ENCODE measurements at regions not wholly inside any gene's neighbourhood (a gene's known extent, or its start where the extent isn't known, plus 50 kb on each side); places are given as distances from the start of the nearest gene placed in this dataset.

DNA sequence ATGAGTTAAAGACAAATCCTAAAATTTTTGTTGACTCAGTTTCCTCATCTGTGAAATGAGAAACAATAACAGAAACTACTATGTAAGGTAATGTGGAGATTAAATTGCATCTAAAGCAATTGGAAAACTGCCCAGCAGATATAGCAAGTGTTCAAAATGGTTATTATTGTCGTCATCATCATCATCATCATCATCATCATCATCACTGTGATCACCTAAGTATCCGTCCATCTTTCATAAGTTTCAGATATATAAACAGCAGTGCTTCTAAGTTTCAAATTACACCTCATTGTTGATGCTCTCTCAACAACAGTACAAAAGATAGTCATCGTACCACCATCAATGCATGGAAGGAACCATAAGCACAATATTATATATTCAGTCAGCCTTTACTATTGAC lies 379.9 kb downstream of the PDGFC start:
- WGBS = 86% methylated on average over 3 of the region's 3 CpGs
- Histone ChIP-seq H3K27me3 (no peaks in the 10 kb centered on the region), H3K4me1 (peaks cover 6% of the 10 kb centered on the region), H3K36me3 (no peaks in the 10 kb centered on the region), H3K27ac (no peak overlapping the region), H3K4me3 (no peak overlapping the region), H3K9me3 (no peaks in the 10 kb centered on the region)
- no peak for DNase-seq (ENCODE audit: low spot score in 2 of 2)
- no peak for TF ChIP-seq POLR2A (IDR thresholded peaks at IDR 0.05)
- TF ChIP-seq, protein P1, sequence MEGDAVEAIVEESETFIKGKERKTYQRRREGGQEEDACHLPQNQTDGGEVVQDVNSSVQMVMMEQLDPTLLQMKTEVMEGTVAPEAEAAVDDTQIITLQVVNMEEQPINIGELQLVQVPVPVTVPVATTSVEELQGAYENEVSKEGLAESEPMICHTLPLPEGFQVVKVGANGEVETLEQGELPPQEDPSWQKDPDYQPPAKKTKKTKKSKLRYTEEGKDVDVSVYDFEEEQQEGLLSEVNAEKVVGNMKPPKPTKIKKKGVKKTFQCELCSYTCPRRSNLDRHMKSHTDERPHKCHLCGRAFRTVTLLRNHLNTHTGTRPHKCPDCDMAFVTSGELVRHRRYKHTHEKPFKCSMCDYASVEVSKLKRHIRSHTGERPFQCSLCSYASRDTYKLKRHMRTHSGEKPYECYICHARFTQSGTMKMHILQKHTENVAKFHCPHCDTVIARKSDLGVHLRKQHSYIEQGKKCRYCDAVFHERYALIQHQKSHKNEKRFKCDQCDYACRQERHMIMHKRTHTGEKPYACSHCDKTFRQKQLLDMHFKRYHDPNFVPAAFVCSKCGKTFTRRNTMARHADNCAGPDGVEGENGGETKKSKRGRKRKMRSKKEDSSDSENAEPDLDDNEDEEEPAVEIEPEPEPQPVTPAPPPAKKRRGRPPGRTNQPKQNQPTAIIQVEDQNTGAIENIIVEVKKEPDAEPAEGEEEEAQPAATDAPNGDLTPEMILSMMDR (IDR thresholded peaks at IDR 0.05) = no peak
- no peak for TF ChIP-seq EP300 (IDR thresholded peaks at IDR 0.05)
- no peak for TF ChIP-seq POLR2AphosphoS5 (IDR thresholded peaks at IDR 0.05)

DNA sequence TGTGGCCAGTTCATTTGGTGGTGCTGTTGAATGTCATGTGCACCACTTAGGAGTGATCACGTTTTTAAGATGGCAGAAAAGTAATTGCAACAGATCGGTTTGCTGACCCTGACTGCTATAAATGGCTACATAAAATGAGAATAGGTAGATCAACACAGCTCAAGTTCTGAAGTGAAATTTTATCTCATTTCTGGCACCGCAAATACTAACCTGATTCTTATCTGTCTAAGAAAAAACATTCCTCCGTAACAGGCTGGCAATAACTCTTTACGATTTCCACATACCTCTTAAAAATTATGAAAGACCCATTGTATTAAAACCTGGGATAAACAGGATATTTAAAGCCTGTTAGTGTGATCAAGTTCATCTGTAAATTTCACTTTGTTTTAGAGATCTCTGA lies 387.5 kb downstream of the PDGFC start:
- DNase-seq (ENCODE audit: low spot score in 2 of 2) = no peak
- Histone ChIP-seq H3K4me3 (no peak overlapping the region), H3K27me3 (no peaks in the 10 kb centered on the region), H3K9me3 (no peaks in the 10 kb centered on the region), H3K27ac (no peak overlapping the region), H3K36me3 (no peaks in the 10 kb centered on the region), H3K4me1 (peaks cover 9% of the 10 kb centered on the region)
- WGBS = 57% methylated on average over 5 of the region's 5 CpGs
- TF ChIP-seq, protein P1 (IDR thresholded peaks at IDR 0.05) = no peak
- TF ChIP-seq POLR2AphosphoS5 (IDR thresholded peaks at IDR 0.05) = no peak
- TF ChIP-seq EP300 (IDR thresholded peaks at IDR 0.05) = no peak
- TF ChIP-seq POLR2A (IDR thresholded peaks at IDR 0.05) = no peak

DNA sequence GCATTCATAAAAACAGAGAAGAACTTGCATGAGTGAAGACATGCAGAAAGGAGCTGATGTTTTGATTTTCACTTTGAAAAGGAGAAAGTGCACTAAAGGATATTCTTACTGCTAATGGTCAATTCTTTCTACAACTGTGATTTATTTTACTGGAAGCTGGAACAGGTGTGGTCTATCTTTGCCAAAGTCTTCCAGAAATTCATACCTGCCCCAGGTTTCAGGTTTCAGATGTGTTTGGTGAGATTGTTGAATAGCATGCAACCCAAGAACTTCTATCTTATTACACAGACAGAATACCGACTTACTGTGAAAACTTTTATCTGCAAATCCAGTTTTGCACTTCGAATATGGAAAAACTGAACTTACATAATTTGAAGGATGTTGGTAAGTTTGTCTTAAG lies 388.3 kb downstream of the PDGFC start:
- no peaks in the 10 kb centered on the region for H3K36me3 ChIP-seq
- no peak overlapping the region for H3K4me3 ChIP-seq
- peaks cover 9% of the 10 kb centered on the region for H3K4me1 ChIP-seq
- no peaks in the 10 kb centered on the region for H3K9me3 ChIP-seq
- no peaks in the 10 kb centered on the region for H3K27me3 ChIP-seq
- TF ChIP-seq POLR2AphosphoS5 (IDR thresholded peaks at IDR 0.05) (no peak), POLR2A (IDR thresholded peaks at IDR 0.05) (no peak), EP300 (IDR thresholded peaks at IDR 0.05) (no peak)
- TF ChIP-seq, protein P1 (IDR thresholded peaks at IDR 0.05) = no peak
- H3K27ac ChIP-seq = no peak overlapping the region
- 58% methylated on average over 2 of the region's 2 CpGs for WGBS
- DNase-seq (ENCODE audit: low spot score in 2 of 2) = no peak

DNA sequence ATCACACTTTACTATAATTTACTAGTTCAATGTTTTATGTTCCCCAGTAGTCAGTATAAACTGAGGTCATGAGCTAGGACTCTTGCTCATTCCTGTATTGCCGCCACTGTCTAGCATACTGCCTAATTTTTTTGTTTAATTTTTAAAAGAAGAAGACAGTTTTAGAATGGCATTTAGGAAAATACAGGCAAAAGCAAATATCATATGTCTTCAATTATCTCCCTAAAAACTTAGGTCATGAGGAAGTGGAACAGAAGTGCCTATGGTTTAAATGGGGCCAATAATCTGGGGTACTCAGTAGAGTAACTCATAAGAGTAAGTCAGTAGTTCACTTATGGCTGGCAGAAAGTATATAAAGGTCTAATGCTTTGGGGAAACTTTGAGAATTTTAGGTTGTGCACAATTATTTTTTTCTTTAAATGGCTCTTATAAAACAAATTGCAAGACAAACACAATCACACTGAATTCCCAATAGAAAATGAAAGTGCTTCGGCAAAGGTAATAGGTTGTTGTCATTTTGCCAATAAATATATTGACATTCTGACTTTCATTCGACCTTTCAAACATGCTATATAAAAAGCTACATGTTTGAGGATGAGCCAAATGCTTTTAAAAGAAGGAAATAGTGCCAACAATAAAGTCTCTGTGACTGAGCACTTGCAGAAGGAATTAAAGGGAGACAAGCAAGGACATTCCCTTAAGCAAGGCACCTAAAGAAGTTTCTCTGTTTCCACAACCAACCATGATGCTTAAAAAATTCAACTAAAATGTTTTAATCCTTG lies 390.1 kb downstream of the PDGFC start:
- TF ChIP-seq POLR2A (IDR thresholded peaks at IDR 0.05) (no peak), EP300 (IDR thresholded peaks at IDR 0.05) (no peak), POLR2AphosphoS5 (IDR thresholded peaks at IDR 0.05) (no peak)
- TF ChIP-seq, protein P1 (IDR thresholded peaks at IDR 0.05) = no peak
- Histone ChIP-seq H3K27ac (no peak overlapping the region), H3K4me3 (peak overlapping the region; percentile 8), H3K36me3 (no peaks in the 10 kb centered on the region), H3K4me1 (peaks cover 9% of the 10 kb centered on the region), H3K27me3 (no peaks in the 10 kb centered on the region), H3K9me3 (no peaks in the 10 kb centered on the region)
- no peak for DNase-seq (ENCODE audit: low spot score in 2 of 2)
- 31% methylated on average over 3 of the region's 3 CpGs for WGBS

DNA sequence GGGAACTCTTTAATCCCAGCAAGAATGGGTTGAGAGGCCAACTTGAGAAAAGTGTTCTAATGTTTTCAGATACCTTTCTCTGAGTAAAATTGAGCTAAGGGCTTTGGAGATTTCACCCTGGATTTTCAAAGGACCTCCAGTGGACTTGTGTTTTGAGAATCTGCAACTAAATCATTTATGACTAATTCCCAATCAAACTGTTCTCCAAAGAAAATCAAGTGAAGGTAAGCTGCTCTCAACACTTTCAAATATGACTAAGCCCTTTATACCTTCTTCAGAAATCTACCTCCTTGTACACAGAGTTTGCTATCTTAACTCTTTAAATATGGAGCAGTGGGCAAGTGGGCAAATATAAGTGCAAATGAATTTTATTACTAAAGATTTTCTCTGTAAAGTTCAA lies 392.9 kb downstream of the PDGFC start:
- H3K27ac ChIP-seq = no peak overlapping the region
- DNase-seq (ENCODE audit: low spot score in 2 of 2) = no peak
- H3K27me3 ChIP-seq = no peaks in the 10 kb centered on the region
- no peaks in the 10 kb centered on the region for H3K36me3 ChIP-seq
- H3K4me1 ChIP-seq = peaks cover 9% of the 10 kb centered on the region
- TF ChIP-seq POLR2AphosphoS5 (IDR thresholded peaks at IDR 0.05) (no peak), EP300 (IDR thresholded peaks at IDR 0.05) (no peak), POLR2A (IDR thresholded peaks at IDR 0.05) (no peak)
- TF ChIP-seq, protein P1 (IDR thresholded peaks at IDR 0.05) = no peak
- H3K9me3 ChIP-seq = no peaks in the 10 kb centered on the region
- H3K4me3 ChIP-seq = no peak overlapping the region

Data from suprapubic skin (tissue), 4 donors.